ENCODE measurements at regions not wholly inside any gene's neighbourhood (a gene's known extent, or its start where the extent isn't known, plus 50 kb on each side); places are given as distances from the start of the nearest gene placed in this dataset.

DNA sequence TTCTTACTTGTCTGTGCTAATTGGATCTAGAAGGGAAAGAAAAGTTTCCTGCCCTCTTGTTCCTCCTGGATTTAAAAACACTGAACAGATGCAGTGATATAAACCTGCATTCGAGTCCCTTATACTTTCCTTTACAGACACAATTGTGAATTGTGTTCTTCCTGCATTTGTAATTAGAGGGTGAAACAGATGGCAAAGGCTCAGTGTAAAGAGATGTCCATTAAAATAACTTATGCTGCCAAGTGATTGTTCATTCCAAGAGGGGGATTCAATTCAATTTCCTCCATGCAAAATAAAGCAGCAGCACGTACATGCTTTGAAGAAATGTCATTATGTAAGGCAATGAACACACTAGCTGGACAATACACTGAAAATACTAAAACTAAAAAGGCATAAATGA, 248.3 kb upstream of the LRIG3 start (continued):
- no peak for TF ChIP-seq AEBP2 (tag by site-specific recombination; IDR thresholded peaks at IDR 0.05; ENCODE audit: borderline replicate concordance)
- TF ChIP-seq ZNF302 (tag by site-specific recombination; IDR thresholded peaks at IDR 0.05; ENCODE audit: low read depth) = no peak
- TF ChIP-seq ZIC2 (tag by site-specific recombination; IDR thresholded peaks at IDR 0.05) = no peak
- no peak for TF ChIP-seq TRIM28 (IDR thresholded peaks at IDR 0.05; ENCODE audit: borderline replicate concordance, low read length)
- no peak for TF ChIP-seq ZNF132 (tag by site-specific recombination; IDR thresholded peaks at IDR 0.05; ENCODE audit: borderline replicate concordance)
- no peak for TF ChIP-seq PRDM6 (tag by site-specific recombination; IDR thresholded peaks at IDR 0.05)
- TF ChIP-seq HOXA7 (CRISPR knock-in tag; IDR thresholded peaks at IDR 0.05; ENCODE audit: borderline replicate concordance) = no peak
- TF ChIP-seq ZNF266 (tag by site-specific recombination; IDR thresholded peaks at IDR 0.05; ENCODE audit: low read depth) = no peak
- no peak for TF ChIP-seq CTCF (tag by site-specific recombination; IDR thresholded peaks at IDR 0.05)
- no peak for TF ChIP-seq ZNF24 (tag by site-specific recombination; IDR thresholded peaks at IDR 0.05)

DNA sequence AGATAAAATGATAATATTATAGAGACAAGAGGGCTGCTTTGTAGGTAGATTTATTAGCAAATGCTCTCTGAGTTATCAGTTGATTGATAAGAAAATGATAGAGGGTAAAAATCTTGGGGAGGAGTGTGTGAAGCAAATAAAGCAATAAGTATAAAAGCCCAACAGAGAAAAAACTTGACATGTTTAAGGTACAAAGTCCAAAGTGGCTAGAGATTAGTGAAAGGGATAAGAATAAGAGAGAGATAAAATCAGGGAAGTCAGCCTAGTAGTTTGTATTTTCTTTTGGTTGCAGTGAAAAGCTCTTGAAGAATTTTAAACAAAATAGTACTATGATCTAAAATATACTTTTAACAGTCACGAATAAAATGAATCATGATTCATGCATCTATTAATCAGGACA, 246.2 kb upstream of the LRIG3 start:
- CTCF ChIA-PET = interaction anchor here (1.5 kb wide), 1 partner anchor 626 kb away, joined by 5 read pairs; no protein-coding TSS in a partner anchor

More for the DNA sequence above, 246.2 kb upstream of the LRIG3 start:
- Histone ChIP-seq H3K36me3 (ENCODE audit: control insufficient read depth in 2 of 2, insufficient read depth in 1 of 2, low read length in 2 of 2) (no peaks in the 10 kb centered on the region), H3K9me3 (ENCODE audit: control insufficient read depth, insufficient read depth, low read depth, low read length) (no peaks in the 10 kb centered on the region), H3K4me3 (ENCODE audit: low read depth, low read length) (no peak overlapping the region), H3K27ac (ENCODE audit: extremely low read depth, low read depth, low read length) (no peak overlapping the region), H3K4me1 (ENCODE audit: control insufficient read depth, insufficient read depth, low read length) (no peaks in the 10 kb centered on the region)
- POLR2A ChIA-PET = no interaction called here
- TF ChIP-seq ZNF10 (tag by site-specific recombination; IDR thresholded peaks at IDR 0.05) (no peak), CTCF (tag by site-specific recombination; IDR thresholded peaks at IDR 0.05) (no peak), ZNF214 (tag by site-specific recombination; IDR thresholded peaks at IDR 0.05; ENCODE audit: borderline replicate concordance) (no peak), GLI2 (tag by site-specific recombination; IDR thresholded peaks at IDR 0.05; ENCODE audit: borderline replicate concordance, low read depth) (no peak), BCL11B (tag by site-specific recombination; IDR thresholded peaks at IDR 0.05; ENCODE audit: low read depth) (no peak), ZNF580 (tag by site-specific recombination; IDR thresholded peaks at IDR 0.05) (no peak), ZNF449 (tag by site-specific recombination; IDR thresholded peaks at IDR 0.05) (no peak), ZNF548 (tag by site-specific recombination; IDR thresholded peaks at IDR 0.05) (no peak), ZNF155 (tag by site-specific recombination; IDR thresholded peaks at IDR 0.05) (no peak), ZNF394 (tag by site-specific recombination; IDR thresholded peaks at IDR 0.05; ENCODE audit: borderline replicate concordance) (no peak), TCF7L2 (IDR thresholded peaks at IDR 0.05; ENCODE audit: borderline replicate concordance, low read depth, low read length) (no peak), ZNF324 (tag by site-specific recombination; IDR thresholded peaks at IDR 0.05) (no peak), SALL2 (tag by site-specific recombination; IDR thresholded peaks at IDR 0.05; ENCODE audit: borderline replicate concordance) (no peak), ZNF416 (tag by site-specific recombination; IDR thresholded peaks at IDR 0.05) (no peak), PRDM4 (tag by site-specific recombination; IDR thresholded peaks at IDR 0.05) (no peak), ZNF302 (tag by site-specific recombination; IDR thresholded peaks at IDR 0.05; ENCODE audit: low read depth) (no peak)
